ENCODE measurements at regions not wholly inside any gene's neighbourhood (a gene's known extent, or its start where the extent isn't known, plus 50 kb on each side); places are given as distances from the start of the nearest gene placed in this dataset.

DNA sequence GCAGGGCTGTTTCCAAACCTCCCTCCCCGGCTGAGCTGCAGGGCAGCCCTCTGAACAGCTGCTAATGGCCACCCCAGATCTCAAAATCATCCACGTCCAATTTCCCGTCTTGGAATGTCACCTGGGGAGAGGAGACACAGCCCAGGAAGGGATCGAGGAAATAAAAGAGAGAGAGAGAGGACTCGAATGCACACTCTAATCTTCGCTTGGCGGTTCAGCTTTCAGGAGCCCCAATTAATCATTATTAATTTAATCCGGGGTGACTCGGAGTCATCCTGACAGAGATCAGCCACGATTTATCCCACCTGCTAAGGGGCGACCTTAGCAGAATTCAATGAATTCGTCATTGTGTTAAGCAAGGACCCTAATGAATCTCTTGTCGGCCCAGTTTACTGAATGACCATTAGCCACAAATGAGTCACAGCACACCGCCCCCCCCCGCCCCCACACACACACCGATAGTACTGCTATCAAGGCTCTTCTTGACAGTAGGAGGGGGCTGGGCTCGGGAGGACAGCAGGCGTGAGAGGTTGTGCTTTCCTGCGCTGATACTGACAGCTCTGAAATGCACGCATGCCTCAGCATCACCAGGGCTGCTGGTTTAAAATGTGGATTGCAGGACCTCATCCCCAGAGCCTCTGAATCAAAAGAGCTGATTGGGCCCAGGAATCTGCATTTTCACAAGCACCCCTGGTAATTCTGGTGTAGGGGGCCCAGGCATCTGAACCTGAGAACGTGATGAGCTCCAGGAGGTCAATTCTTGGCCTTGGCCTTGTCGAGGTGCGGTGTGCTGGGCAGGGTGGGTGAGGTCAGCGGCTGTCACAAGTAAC is 190.0 kb upstream of the CIBAR2 start:
- Mint-ChIP-seq H3K27me3 (peaks cover 1% of the 10 kb centered on the region), H3K27ac (no peak overlapping the region), H3K4me1 (peaks cover 7 to 14% (median 11%) of the 10 kb centered on the region in 3 donors), H3K4me3 (peak overlapping the region in 1 of 4 donors; percentile 28), H3K36me3 (no peaks in the 10 kb centered on the region), H3K9me3 (no peaks in the 10 kb centered on the region)

DNA sequence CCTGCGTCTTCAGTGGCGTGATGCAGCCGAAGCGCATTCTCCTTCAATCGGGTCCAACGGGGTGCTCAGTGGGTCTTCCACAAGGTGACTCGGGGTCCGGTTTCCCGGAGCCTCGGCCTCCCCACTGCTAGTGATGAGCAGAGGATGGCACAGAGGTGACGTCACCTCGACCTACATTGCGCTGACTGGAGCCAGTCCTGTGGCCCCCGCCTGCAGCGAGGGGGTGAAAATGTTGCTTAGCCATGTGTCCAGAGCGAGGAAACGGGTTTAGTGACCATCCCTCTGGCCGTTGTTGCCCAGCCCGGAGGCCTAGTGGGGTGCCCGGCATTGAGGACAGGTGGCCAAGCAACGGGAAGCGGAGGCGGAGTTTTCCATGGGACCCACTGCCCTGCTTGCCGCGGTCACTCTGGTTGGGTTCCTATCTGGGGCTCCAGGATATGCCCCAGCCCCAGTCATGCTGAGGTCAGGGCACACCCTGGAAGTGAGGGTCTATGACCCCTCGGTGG is 190.6 kb upstream of the CIBAR2 start:
- H3K27ac Mint-ChIP-seq = peak overlapping the region in 1 of 3 donors; percentile 45
- peaks cover 1% of the 10 kb centered on the region for H3K27me3 Mint-ChIP-seq
- no peak overlapping the region for H3K4me3 Mint-ChIP-seq
- no peaks in the 10 kb centered on the region for H3K9me3 Mint-ChIP-seq
- H3K4me1 Mint-ChIP-seq = peaks cover 7 to 17% (median 12%) of the 10 kb centered on the region in 3 donors
- H3K36me3 Mint-ChIP-seq = no peaks in the 10 kb centered on the region

DNA sequence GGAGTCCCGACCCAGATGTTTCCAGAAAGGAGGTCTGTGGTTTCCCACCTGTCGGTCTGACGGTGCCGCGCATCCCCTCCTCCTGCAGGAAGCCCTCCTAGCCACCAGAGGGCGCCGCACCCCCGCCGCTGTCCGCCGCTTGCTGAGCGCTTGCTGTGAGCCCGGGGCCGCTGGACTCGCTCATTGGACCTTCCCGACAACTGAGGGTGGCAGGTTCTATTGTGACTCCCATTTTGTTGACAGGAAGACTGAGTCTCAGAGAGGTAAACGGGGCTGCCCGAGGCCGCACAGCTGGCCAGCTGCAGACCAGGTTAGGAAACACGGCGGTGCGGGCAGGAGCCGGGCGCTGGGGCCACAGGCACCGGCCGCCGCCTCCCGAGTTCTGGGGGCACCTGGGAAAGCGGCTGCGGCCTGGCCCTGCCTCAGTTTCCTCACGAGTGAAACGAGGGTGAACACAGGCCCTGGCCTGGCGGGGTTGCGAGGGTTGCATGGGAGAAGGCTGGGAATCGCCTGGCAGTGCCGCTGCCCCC is 191.1 kb upstream of the CIBAR2 start:
- Mint-ChIP-seq H3K27me3 (peaks cover 1% of the 10 kb centered on the region), H3K36me3 (no peaks in the 10 kb centered on the region), H3K4me1 (peaks cover 9 to 21% (median 17%) of the 10 kb centered on the region in 3 donors), H3K27ac (peak overlapping the region in 1 of 3 donors; percentile 45), H3K9me3 (no peaks in the 10 kb centered on the region), H3K4me3 (peak overlapping the region in 1 of 4 donors; percentile 25)

DNA sequence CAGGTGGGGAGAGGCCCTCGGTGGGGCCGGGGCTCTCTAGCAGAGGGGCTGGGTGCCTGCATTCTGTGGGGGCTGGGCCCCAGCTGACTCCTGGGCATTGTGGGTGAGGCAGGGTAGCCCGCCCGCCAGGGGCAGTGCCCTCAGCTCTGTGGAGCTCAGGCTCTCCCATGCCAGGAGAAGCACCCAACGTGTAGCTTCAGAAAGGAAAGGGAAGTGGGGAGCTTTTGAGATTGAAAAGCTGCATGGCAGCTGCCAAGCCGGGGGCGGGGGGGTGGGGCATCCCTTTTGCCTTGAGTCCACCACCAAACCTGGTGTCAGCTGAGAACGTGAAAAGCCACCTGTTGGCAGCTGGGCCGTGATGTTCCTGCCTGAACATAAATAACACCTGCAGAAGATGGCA is 192.1 kb upstream of the CIBAR2 start:
- Mint-ChIP-seq H3K36me3 (no peaks in the 10 kb centered on the region), H3K9me3 (no peaks in the 10 kb centered on the region), H3K4me3 (no peak overlapping the region), H3K27me3 (peaks cover 1% of the 10 kb centered on the region), H3K4me1 (peaks cover 13 to 28% (median 24%) of the 10 kb centered on the region in 3 donors), H3K27ac (no peak overlapping the region)

DNA sequence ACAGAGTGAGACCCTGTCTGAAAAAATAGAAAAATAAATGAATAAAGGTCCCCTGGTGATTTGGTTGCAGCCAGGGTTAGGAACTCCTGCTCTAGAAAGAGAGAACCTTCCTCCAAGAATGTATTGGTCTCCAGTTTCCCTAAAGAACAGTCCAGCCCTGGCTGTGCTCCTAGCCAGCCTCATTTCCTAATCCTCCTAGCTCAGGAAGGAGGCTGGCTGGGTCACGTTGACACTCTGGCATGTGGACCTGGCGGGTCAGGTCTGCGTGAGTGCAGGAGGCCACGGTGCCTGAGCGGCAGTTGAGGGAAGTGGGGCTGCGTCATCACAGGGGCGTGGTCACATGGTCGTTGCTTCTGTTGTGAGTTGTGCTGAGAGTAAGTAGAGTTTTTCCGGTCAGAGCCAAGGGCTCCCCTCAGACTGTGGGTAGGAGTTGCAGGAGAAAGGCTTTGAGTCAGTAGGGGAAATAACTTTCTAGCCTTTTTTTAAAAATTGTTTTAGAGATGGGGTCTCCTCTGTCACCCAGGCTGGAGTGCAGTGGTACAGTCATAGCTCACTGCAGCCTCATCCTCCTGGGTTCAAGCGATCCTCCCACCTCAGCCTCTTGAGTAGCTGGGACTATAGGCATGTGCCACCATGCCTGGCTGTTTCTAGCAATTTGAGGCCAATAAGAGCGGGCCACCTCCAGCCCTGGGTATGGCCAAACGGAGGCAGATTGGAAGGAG is 194.0 kb upstream of the CIBAR2 start:
- Mint-ChIP-seq H3K4me1 (peaks cover 22 to 33% (median 33%) of the 10 kb centered on the region in 3 donors), H3K27ac (peak overlapping the region; percentile 1 to 92 (median 37)), H3K36me3 (no peaks in the 10 kb centered on the region), H3K9me3 (no peaks in the 10 kb centered on the region), H3K27me3 (peaks cover 3% of the 10 kb centered on the region), H3K4me3 (peak overlapping the region; percentile 10 to 87 (median 58))

DNA sequence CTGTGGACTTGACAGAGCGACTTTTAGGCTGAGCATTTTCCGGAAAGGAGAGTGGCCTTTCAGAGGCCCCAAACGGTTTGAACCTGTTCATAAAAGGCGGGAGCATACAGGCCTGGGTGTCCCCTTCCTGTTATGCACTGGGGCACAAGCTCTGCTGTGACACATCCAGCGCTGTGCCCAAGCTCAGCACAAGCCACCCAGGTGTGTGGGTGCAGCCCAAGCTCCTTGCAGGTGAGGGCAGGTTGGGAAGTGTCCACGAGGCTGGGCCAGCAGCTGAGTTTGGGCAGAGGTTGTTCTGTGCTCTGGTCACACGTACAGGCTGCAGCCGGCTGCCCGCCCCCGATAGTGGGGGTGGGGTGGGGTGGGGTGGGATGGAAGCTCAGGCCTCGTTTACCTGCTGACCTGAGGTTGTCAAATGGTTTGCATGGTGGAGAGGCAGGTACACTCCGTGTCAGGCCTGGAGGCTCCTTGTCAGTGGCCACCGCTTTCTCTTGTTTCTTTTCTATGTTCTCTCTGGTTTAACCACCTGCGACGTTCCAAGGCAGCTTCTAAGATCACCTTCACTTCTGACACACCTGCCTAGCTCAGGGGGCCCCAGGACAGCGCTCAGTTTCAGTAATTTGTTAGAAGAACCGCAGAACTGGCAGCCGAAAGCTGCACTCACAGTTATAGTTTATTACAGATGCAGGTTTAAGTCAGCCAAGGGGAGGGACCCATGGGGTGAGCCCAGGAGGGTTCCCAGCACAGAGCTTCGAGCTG is 194.7 kb upstream of the CIBAR2 start:
- Mint-ChIP-seq H3K27me3 (peaks cover 3% of the 10 kb centered on the region), H3K9me3 (no peaks in the 10 kb centered on the region), H3K4me1 (peaks cover 26 to 37% (median 33%) of the 10 kb centered on the region in 3 donors), H3K4me3 (no peak overlapping the region), H3K36me3 (no peaks in the 10 kb centered on the region), H3K27ac (peak overlapping the region in 1 of 3 donors; percentile 63)

DNA sequence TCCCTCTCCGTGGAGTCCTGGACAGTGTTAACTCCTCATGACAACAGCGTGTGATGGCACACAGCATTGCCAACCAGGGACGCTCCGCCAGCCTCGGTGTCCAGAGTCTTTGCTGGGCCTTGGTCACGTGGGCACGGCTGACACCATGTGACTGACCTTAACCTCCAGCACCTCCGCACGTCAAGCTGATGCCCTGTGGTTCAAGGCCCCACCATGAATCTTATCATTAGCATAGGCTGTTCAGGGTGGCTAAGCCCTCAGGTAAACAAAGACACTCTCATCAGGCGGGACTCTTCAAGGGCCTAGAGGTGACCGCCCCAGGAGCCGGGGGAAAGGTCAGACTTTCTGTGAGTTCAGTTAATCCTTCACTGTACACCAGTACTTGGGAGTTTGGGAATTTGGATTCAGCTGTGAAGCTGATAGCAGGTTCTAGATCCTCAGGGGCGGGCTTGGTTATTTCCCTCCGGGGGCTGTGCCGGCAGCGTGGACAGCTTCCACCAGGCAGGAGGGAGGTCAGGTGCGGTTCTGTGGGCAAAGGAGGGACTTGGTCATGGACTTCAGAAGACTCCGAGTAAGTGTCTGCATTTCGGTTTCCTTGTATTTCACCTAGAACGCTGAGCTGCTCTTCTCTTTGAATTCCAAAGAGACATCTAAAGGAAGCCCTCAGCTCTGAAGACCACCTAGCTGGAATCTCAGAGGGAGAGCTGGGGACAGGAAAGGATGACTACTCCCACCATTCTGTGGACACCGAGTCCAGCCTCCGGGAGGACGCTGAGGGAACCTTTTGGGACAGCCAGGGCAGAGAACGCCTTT is 195.5 kb upstream of the CIBAR2 start:
- Mint-ChIP-seq H3K9me3 (no peaks in the 10 kb centered on the region), H3K4me3 (peak overlapping the region in 3 of 4 donors; percentile 17 to 65 (median 55)), H3K36me3 (no peaks in the 10 kb centered on the region), H3K27me3 (peaks cover 2% of the 10 kb centered on the region), H3K27ac (peak overlapping the region in 2 of 3 donors; percentile 35 to 63), H3K4me1 (peaks cover 26 to 37% (median 33%) of the 10 kb centered on the region in 3 donors)

DNA sequence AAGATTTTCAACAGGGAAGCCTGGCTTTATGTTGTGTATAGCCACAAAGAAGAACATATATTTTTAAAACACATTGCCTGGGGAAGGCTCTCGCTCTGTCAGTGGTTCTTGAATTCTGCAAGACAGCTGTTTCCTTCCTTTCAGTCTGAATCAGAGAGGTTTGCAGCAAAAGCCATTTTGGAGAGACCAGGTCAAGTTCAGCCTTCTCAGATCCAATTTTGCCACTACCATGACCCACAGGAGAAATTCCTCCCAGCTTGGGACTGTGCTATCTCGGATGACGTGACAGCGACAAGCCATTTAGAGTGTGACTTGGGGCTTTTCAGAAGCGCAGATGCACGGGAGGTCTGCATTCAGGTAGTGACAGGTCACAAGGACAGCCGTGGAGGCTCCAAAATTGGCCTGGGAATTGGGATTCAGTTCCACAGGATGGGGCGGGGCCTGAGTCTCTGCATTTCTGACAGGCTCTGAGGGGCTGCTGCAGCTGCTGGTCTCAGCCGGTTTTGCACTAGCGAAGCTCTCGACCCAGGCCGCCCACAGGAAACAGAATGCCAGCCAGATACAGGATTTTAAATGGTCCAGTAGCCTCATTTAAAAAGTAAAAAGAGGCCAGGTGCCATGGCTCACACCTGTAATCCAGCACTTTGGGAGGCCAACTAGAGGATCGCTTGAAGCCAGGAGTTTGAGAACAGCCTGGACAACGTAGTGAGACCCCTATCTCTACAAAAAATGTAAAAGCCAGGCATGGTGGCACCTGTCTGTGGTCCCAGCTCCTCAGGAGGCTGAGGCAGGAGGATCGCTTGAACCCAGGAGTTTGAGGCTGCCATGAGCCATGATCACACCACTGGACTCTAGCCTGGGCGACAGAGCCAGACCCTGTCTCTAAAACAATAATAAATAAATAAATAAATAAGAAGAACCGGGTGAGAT is 196.6 kb upstream of the CIBAR2 start:
- no peaks in the 10 kb centered on the region for H3K36me3 Mint-ChIP-seq
- peaks cover 26 to 33% (median 33%) of the 10 kb centered on the region in 3 donors for H3K4me1 Mint-ChIP-seq
- H3K4me3 Mint-ChIP-seq = peak overlapping the region; percentile 71 to 89 (median 88)
- peak overlapping the region in 2 of 3 donors; percentile 84 to 91 for H3K27ac Mint-ChIP-seq
- peaks cover 2% of the 10 kb centered on the region for H3K27me3 Mint-ChIP-seq
- H3K9me3 Mint-ChIP-seq = no peaks in the 10 kb centered on the region

DNA sequence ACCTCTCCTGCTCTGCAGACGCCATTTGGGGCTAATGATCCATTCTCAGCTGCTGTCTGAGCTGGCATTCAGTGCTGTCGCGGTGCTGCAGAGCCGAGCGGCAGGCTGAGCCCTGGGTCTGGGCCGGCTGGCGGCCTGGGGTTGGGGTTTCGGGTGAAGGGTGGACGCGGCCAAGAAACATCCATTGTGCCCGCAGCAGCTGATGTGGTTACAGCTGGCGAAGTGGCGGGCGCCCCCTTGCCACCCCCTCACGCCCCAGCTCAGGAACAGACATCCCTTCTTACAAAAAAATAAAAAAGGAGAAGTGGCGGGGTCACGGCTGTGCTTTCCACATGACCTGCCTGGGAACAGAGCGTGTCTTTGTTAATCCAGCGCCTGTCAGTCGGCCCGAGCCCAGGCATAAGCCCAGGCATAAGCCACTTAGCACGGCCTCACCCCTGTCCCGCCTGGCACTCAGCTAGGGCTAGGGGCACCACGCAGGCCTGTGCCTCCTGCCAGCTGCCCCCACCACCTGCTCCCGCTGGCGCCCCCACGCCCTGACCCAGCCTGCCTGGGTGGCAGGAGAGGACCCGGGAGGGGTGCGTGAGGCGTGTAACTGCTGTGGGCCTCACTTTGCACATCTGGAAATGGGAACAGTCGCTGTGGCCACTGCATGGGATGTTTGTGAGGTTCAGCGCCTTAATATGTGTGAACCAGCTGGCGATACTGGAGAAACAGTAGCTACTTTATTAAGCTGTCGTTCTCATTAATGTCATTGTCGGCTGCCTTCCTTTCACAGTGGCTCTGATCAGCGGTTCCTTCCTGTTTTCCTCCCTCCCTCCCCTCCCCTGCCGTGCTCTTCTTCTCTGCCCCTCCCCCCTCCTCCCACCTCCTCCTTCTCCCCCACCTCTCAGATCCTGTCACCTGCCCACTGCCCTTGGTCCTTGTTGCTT is 197.7 kb upstream of the CIBAR2 start:
- H3K4me3 Mint-ChIP-seq = peak overlapping the region; percentile 71 to 89 (median 88)
- no peaks in the 10 kb centered on the region for H3K36me3 Mint-ChIP-seq
- peak overlapping the region in 2 of 3 donors; percentile 84 to 91 for H3K27ac Mint-ChIP-seq
- peaks cover 26 to 30% (median 29%) of the 10 kb centered on the region in 3 donors for H3K4me1 Mint-ChIP-seq
- no peaks in the 10 kb centered on the region for H3K9me3 Mint-ChIP-seq
- H3K27me3 Mint-ChIP-seq = peaks cover 2% of the 10 kb centered on the region

DNA sequence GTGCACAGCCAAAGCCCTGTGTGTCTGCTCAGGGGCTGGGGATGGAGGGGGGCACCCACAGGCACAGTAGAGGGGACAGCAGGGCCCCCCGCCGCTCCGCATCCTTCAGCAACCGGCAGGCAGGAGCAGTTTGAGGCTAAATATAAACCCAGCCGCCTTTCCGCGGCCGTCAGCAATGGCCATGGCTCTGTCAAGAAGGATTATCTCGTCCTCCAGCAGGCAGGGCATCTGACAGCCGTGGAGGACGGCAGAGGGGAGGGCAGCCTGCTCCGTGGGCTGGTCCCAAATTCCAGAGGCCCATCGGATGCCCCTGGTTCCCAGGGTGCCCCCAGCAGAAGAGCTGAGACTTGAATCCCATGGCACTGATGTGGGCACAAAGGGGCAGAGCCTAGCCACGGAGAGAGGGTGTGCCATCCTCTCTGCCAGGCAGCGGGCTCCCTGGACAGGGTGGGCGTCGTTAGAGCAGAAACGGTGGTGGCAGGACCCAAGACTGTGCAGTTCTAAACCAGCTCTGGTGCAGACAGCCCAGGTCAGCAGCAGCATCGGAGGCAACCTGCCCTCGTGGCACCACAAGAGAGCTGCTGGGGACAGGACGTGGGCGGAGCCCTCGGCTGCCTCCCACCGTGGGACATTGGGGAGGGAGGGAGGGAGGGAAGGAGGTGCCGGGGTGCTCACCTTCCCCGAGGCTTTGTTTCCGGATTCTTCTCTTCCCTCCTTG is 198.8 kb upstream of the CIBAR2 start:
- peaks cover 25 to 28% (median 27%) of the 10 kb centered on the region in 3 donors for H3K4me1 Mint-ChIP-seq
- H3K9me3 Mint-ChIP-seq = no peaks in the 10 kb centered on the region
- H3K27ac Mint-ChIP-seq = no peak overlapping the region
- no peaks in the 10 kb centered on the region for H3K36me3 Mint-ChIP-seq
- H3K4me3 Mint-ChIP-seq = peak overlapping the region in 2 of 4 donors; percentile 32 to 36
- peaks cover 2% of the 10 kb centered on the region for H3K27me3 Mint-ChIP-seq

DNA sequence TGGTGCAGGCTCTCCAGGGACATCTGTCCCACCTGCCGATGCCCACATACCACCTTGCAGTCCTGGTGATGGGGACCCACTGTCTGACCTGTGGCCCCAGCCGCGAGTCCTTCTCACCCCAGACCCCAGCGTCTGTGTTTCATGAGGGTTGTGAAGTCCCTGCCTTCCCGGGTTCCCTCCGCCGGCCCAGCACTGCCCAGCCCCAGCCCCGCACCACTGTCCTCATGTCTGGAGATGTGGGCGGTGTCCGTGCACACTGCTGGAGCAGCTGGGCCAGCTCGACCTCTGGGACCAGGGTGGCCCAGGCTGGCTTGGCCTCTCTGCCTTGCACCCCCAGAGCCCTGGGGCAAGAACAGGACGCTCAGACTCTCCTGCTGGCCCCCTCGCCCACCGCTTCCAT is 199.5 kb upstream of the CIBAR2 start:
- Mint-ChIP-seq H3K27me3 (peaks cover 2% of the 10 kb centered on the region), H3K9me3 (no peaks in the 10 kb centered on the region), H3K4me1 (peaks cover 19 to 23% (median 22%) of the 10 kb centered on the region in 3 donors), H3K27ac (no peak overlapping the region), H3K36me3 (no peaks in the 10 kb centered on the region), H3K4me3 (peak overlapping the region in 2 of 4 donors; percentile 32 to 72)
